ENCODE measurements at regions not wholly inside any gene's neighbourhood (a gene's known extent, or its start where the extent isn't known, plus 50 kb on each side); places are given as distances from the start of the nearest gene placed in this dataset.

- TF ChIP-seq CTCF (IDR thresholded peaks at IDR 0.05; ENCODE audit: insufficient read depth, low read length, poor library complexity, severe bottlenecking): no peak
- no peak for DNase-seq (ENCODE audit: extremely low read depth, insufficient read length)
- H3K4me3 ChIP-seq (replicated peaks; ENCODE audit: low read depth, low read length): no peak overlapping the region
- H3K36me3 ChIP-seq (ENCODE audit: control insufficient read depth, insufficient read depth, low read length): no peaks in the 10 kb centered on the region
- H3K27me3 ChIP-seq (replicated peaks; ENCODE audit: control insufficient read depth, insufficient read depth, low read length): no peaks in the 10 kb centered on the region; the same call in 1 of the 2 replicates
Measured at GRCh38 chr20:50292591-50293283, 102.1 kb downstream of the CEBPB start.

GRCh38 chr20:50293284-50294139 lies 102.9 kb downstream of the CEBPB start:
- TF ChIP-seq CTCF (IDR thresholded peaks at IDR 0.05; ENCODE audit: insufficient read depth, low read length, poor library complexity, severe bottlenecking): no peak
- DNase-seq (ENCODE audit: extremely low read depth, insufficient read length): no peak
- Histone ChIP-seq H3K36me3 (ENCODE audit: control insufficient read depth, insufficient read depth, low read length) (no peaks in the 10 kb centered on the region), H3K4me3 (replicated peaks; ENCODE audit: low read depth, low read length) (no peak overlapping the region), H3K27me3 (replicated peaks; ENCODE audit: control insufficient read depth, insufficient read depth, low read length) (no peaks in the 10 kb centered on the region; the same call in 1 of the 2 replicates)

- Histone ChIP-seq H3K4me3 (replicated peaks; ENCODE audit: low read depth, low read length) (no peak overlapping the region), H3K36me3 (ENCODE audit: control insufficient read depth, insufficient read depth, low read length) (no peaks in the 10 kb centered on the region), H3K27me3 (replicated peaks; ENCODE audit: control insufficient read depth, insufficient read depth, low read length) (no peaks in the 10 kb centered on the region; the same call in 1 of the 2 replicates)
- no peak for DNase-seq (ENCODE audit: extremely low read depth, insufficient read length)
- TF ChIP-seq CTCF (IDR thresholded peaks at IDR 0.05; ENCODE audit: insufficient read depth, low read length, poor library complexity, severe bottlenecking): no peak
Measured at GRCh38 chr20:50294164-50295088, 103.8 kb downstream of the CEBPB start.

GRCh38 chr20:50295345-50295744 lies 104.7 kb downstream of the CEBPB start:
- no peak for DNase-seq (ENCODE audit: extremely low read depth, insufficient read length)
- TF ChIP-seq CTCF (IDR thresholded peaks at IDR 0.05; ENCODE audit: insufficient read depth, low read length, poor library complexity, severe bottlenecking): no peak
- H3K36me3 ChIP-seq (ENCODE audit: control insufficient read depth, insufficient read depth, low read length): no peaks in the 10 kb centered on the region
- H3K4me3 ChIP-seq (replicated peaks; ENCODE audit: low read depth, low read length): no peak overlapping the region
- H3K27me3 ChIP-seq (replicated peaks; ENCODE audit: control insufficient read depth, insufficient read depth, low read length): no peaks in the 10 kb centered on the region; the same call in 1 of the 2 replicates

- H3K36me3 ChIP-seq (ENCODE audit: control insufficient read depth, insufficient read depth, low read length): no peaks in the 10 kb centered on the region
- TF ChIP-seq CTCF (IDR thresholded peaks at IDR 0.05; ENCODE audit: insufficient read depth, low read length, poor library complexity, severe bottlenecking): no peak
- no peak for DNase-seq (ENCODE audit: extremely low read depth, insufficient read length)
Measured at GRCh38 chr20:50295762-50296449, 105.3 kb downstream of the CEBPB start.

More at GRCh38 chr20:50295762-50296449, 105.3 kb downstream of the CEBPB start:
- Histone ChIP-seq H3K27me3 (replicated peaks; ENCODE audit: control insufficient read depth, insufficient read depth, low read length) (no peaks in the 10 kb centered on the region; the same call in 1 of the 2 replicates), H3K4me3 (replicated peaks; ENCODE audit: low read depth, low read length) (no peak overlapping the region)
